ENCODE measurements at regions not wholly inside any gene's neighbourhood (a gene's known extent, or its start where the extent isn't known, plus 50 kb on each side); places are given as distances from the start of the nearest gene placed in this dataset.

GRCh38 chr13:99436686-99437416 is 64.4 kb upstream of the TM9SF2 start:
- peak; percentile 90 to 91 for DNase-seq (ENCODE audit: low read depth in 2 of 2)

GRCh38 chr13:99439048-99439447 is 62.2 kb upstream of the TM9SF2 start:
- no peak for DNase-seq (ENCODE audit: low read depth in 2 of 2)

GRCh38 chr13:99439850-99440604 is 61.2 kb upstream of the TM9SF2 start:
- no peak for DNase-seq (ENCODE audit: low read depth in 2 of 2)

- DNase-seq (ENCODE audit: low read depth in 2 of 2): no peak
These were observed 58.9 kb upstream of the TM9SF2 start for GRCh38 chr13:99442273-99442895.

GRCh38 chr13:99446242-99446641 is 55.0 kb upstream of the TM9SF2 start:
- DNase-seq (ENCODE audit: low read depth in 2 of 2): no peak

- no peak for DNase-seq (ENCODE audit: low read depth in 2 of 2)
These were observed 52.7 kb upstream of the TM9SF2 start for GRCh38 chr13:99448546-99448945.

- no peak for DNase-seq (ENCODE audit: low read depth in 2 of 2)
These were observed 50.9 kb upstream of the TM9SF2 start for GRCh38 chr13:99450416-99450815.
